ENCODE measurements at regions not wholly inside any gene's neighbourhood (a gene's known extent, or its start where the extent isn't known, plus 50 kb on each side); places are given as distances from the start of the nearest gene placed in this dataset.

GRCh38 chr6:22467645-22468044 is 101.7 kb upstream of the HDGFL1 start:
- peak; percentile 68 for DNase-seq

GRCh38 chr6:22468256-22468965 is 101.0 kb upstream of the HDGFL1 start:
- no peak for DNase-seq

GRCh38 chr6:22470454-22471131 is 98.8 kb upstream of the HDGFL1 start:
- no peak for DNase-seq

GRCh38 chr6:22471132-22471690 is 98.2 kb upstream of the HDGFL1 start:
- DNase-seq = peak; percentile 91

GRCh38 chr6:22471746-22472145 is 97.6 kb upstream of the HDGFL1 start:
- no peak for DNase-seq

- DNase-seq = no peak
Observed at GRCh38 chr6:22473991-22474682, 95.2 kb upstream of the HDGFL1 start.

GRCh38 chr6:22476811-22477390 is 92.5 kb upstream of the HDGFL1 start:
- no peak for DNase-seq

GRCh38 chr6:22497276-22497675 is 72.1 kb upstream of the HDGFL1 start:
- no peak for DNase-seq

GRCh38 chr6:22499815-22500214 is 69.6 kb upstream of the HDGFL1 start:
- no peak for DNase-seq

- no peak for DNase-seq
Observed at GRCh38 chr6:22506496-22506895, 62.9 kb upstream of the HDGFL1 start.

- no peak for DNase-seq
Observed at GRCh38 chr6:22512686-22513427, 56.5 kb upstream of the HDGFL1 start.

- DNase-seq = no peak
Observed at GRCh38 chr6:22513667-22514066, 55.7 kb upstream of the HDGFL1 start.

GRCh38 chr6:22519237-22519636 is 50.1 kb upstream of the HDGFL1 start:
- DNase-seq = no peak

All from NCI-H1092 treated with DMSO at 0.1 percent for 48 hours (cell line).